A549 (cell line): ENCODE measurements at regions not wholly inside any gene's neighbourhood (a gene's known extent, or its start where the extent isn't known, plus 50 kb on each side); places are given as distances from the start of the nearest gene placed in this dataset.
A peak's percentile ranks its signal among the peaks of the same experiment; 100 is the strongest.

Experiments used
- ATAC-seq, 2 experiments: fragments of 200-7000 bp in 1 of 2; fragments of >200 bp in 1 of 2; cut with Nextera tagmentation in 1 of 2; cut with Tn5 transposase in 1 of 2; 3 replicates each; pipeline versions ENCODE4 v1.8.0 to v1.9.1; 2018 to 2020; ENCODE audit warnings: mild to moderate bottlenecking in 1 of 2, moderate library complexity in 1 of 2
- CTCF ChIA-PET: fragments of 300-600 bp; sonication (Branson Sonifier 250); formaldehyde crosslinking; extraction: SDS; loops from one replicate; lab custom pipeline; 2021; ENCODE audit warnings: antibody characterized with exemption, inconsistent platforms; lab: Yijun Ruan, JAX
- POLR2A ChIA-PET: fragments of 350-600 bp; formaldehyde crosslinking; extraction: SDS; loops from one replicate; lab custom pipeline; 2021; ENCODE audit warnings: antibody characterized with exemption, inconsistent platforms; lab: Yijun Ruan, JAX
- DNase-seq, 2 experiments: peaks; one replicate each; pipeline versions ENCODE4 v3.0.0 to v3.0.0-alpha.2; 2011 to 2016; ENCODE audit warnings: low read depth in 1 of 2, low spot score in 1 of 2
- FAIRE-seq: peaks from 2 replicates; lab custom pipeline; 2011; peaks lifted over from hg19 to GRCh38; lab: Jason Lieb, UNC
- H3K27ac ChIP-seq, 2 experiments: fragments of >200 bp; sonication (Bioruptor Twin); formaldehyde crosslinking; 3 replicates each; pipeline ENCODE4 v1.5.1; 2016 to 2017
- H3K4me1 ChIP-seq: fragments of >200 bp; sonication (Bioruptor Twin); formaldehyde crosslinking; 3 replicates; pipeline ENCODE4 v1.6.1; 2016
- H3K4me2 ChIP-seq: fragments of >200 bp; sonication (Bioruptor Twin); formaldehyde crosslinking; 3 replicates; pipeline ENCODE4 v1.6.1; 2016
- H3K4me3 ChIP-seq: fragments of >200 bp; sonication (Bioruptor Twin); formaldehyde crosslinking; 3 replicates; pipeline ENCODE4 v1.5.1; 2016
- H3K9me3 ChIP-seq: fragments of >200 bp; sonication (Bioruptor Twin); formaldehyde crosslinking; 3 replicates; pipeline ENCODE4 v1.6.1; 2016
- BHLHE40 ChIP-seq: IDR thresholded peaks from 2 replicates; pipeline ENCODE4 v1.6.1; 2012; ENCODE audit warnings: low read depth, low read length, inconsistent platforms
- CBX8 ChIP-seq: fragments of 200-600 bp; sonication (generic); IDR thresholded peaks from 2 replicates; pipeline ENCODE4 v1.6.1; 2016
- CEBPB ChIP-seq, 2 experiments: fragments of >200 bp in 1 of 2; sonication (Bioruptor Twin) in 1 of 2; formaldehyde crosslinking in 1 of 2; IDR thresholded peaks; 2 replicates each; pipeline ENCODE4 v1.6.1; 2012 to 2016
- CHD2 ChIP-seq: fragments of 150-350 bp; IDR thresholded peaks from 2 replicates; pipeline ENCODE4 v1.6.1; 2014; ENCODE audit warnings: low read length; ENCODE audit not compliant: partially characterized antibody
- CTCF ChIP-seq: fragments of >200 bp; sonication (Bioruptor Twin); formaldehyde crosslinking; IDR thresholded peaks from 3 replicates; pipeline ENCODE4 v1.5.1; 2016
- EHMT2 ChIP-seq: fragments of 200-600 bp; sonication (generic); IDR thresholded peaks from 2 replicates; pipeline ENCODE4 v1.6.1; 2016; ENCODE audit warnings: antibody characterized with exemption, low read depth, mild to moderate bottlenecking, moderate library complexity
- EP300 ChIP-seq, 2 experiments: fragments of >200 bp; sonication (Bioruptor Twin); formaldehyde crosslinking; IDR thresholded peaks; 2 replicates in 1 of 2; 3 replicates in 1 of 2; pipeline ENCODE4 v1.6.1; 2016 to 2017
- FOSL2 ChIP-seq, 2 experiments: fragments of 450-650 bp in 1 of 2; fragments of >200 bp in 1 of 2; sonication (Bioruptor Twin) in 1 of 2; formaldehyde crosslinking; IDR thresholded peaks; 2 replicates each; pipeline versions ENCODE4 v1.5.0 to v1.6.1; 2016 to 2020; ENCODE audit warnings: mild to moderate bottlenecking in 1 of 2, moderate library complexity in 1 of 2
- FOXS1 ChIP-seq: fragments of 250-450 bp; sonication (Bioruptor Pico); IDR thresholded peaks from 2 replicates; pipeline ENCODE4 v1.5.0; 2020; ENCODE audit warnings: mild to moderate bottlenecking, moderate library complexity
- HEYL ChIP-seq: fragments of 250-450 bp; sonication (Bioruptor Pico); IDR thresholded peaks from 2 replicates; pipeline ENCODE4 v1.8.0; 2021; ENCODE audit warnings: mild to moderate bottlenecking, moderate library complexity
- JUNB ChIP-seq: fragments of >200 bp; sonication (Bioruptor Twin); formaldehyde crosslinking; IDR thresholded peaks from 2 replicates; pipeline ENCODE4 v1.6.1; 2016
- MAFK ChIP-seq: fragments of 450-650 bp; IDR thresholded peaks from 2 replicates; pipeline ENCODE4 v1.6.1; 2014; ENCODE audit not compliant: partially characterized antibody
- MYC ChIP-seq: IDR thresholded peaks from 2 replicates; pipeline ENCODE4 v1.6.1; 2012; ENCODE audit warnings: mild to moderate bottlenecking, inconsistent platforms, low read length, improper control_type of control experiment, borderline replicate concordance
- NFE2L2 ChIP-seq: fragments of 150-350 bp; conservative IDR thresholded peaks from 2 replicates; pipeline ENCODE4 v1.6.1; 2014; ENCODE audit warnings: low read length
- NPAS2 ChIP-seq: fragments of 250-450 bp; sonication (Bioruptor Pico); IDR thresholded peaks from 2 replicates; pipeline ENCODE4 v1.8.0; 2022; ENCODE audit warnings: mild to moderate bottlenecking, moderate library complexity, borderline replicate concordance
- NR3C1 ChIP-seq: fragments of >200 bp; sonication (Bioruptor Twin); formaldehyde crosslinking; IDR thresholded peaks from 3 replicates; pipeline ENCODE4 v1.6.1; 2017
- PBX3 ChIP-seq: IDR thresholded peaks from 2 replicates; pipeline ENCODE4 v1.6.1; 2012
- POLR2A ChIP-seq: IDR thresholded peaks from 2 replicates; pipeline ENCODE4 v1.6.1; 2012; ENCODE audit warnings: mild to moderate bottlenecking, low read length
- RAD21 ChIP-seq, 2 experiments: fragments of >200 bp in 1 of 2; sonication (Bioruptor Twin) in 1 of 2; formaldehyde crosslinking in 1 of 2; IDR thresholded peaks in 1 of 2; conservative IDR thresholded peaks in 1 of 2; 2 replicates in 1 of 2; 3 replicates in 1 of 2; pipeline ENCODE4 v1.6.1; 2012 to 2018; ENCODE audit warnings: inconsistent platforms in 1 of 2
- REST ChIP-seq: fragments of 200-600 bp; sonication (generic); IDR thresholded peaks from 2 replicates; pipeline ENCODE4 v1.6.1; 2016; ENCODE audit warnings: antibody characterized with exemption, mild to moderate bottlenecking, moderate library complexity
- RNF2 ChIP-seq: fragments of 200-600 bp; sonication (generic); IDR thresholded peaks from 2 replicates; pipeline ENCODE4 v1.6.1; 2016; ENCODE audit warnings: low read depth, mild to moderate bottlenecking, antibody characterized with exemption, moderate library complexity, borderline replicate concordance
- SREBF2 ChIP-seq: fragments of 450-650 bp; IDR thresholded peaks from 2 replicates; pipeline ENCODE4 v1.6.1; 2014; ENCODE audit warnings: mild to moderate bottlenecking, moderate library complexity
- TFCP2L1 ChIP-seq: fragments of 250-450 bp; sonication (Bioruptor Pico); IDR thresholded peaks from 2 replicates; pipeline ENCODE4 v1.5.0; 2021; ENCODE audit warnings: mild to moderate bottlenecking
- ZC3H11A ChIP-seq: fragments of 450-650 bp; IDR thresholded peaks from 2 replicates; pipeline ENCODE4 v1.6.1; 2014; ENCODE audit warnings: antibody characterized with exemption, mild to moderate bottlenecking
- ZFP36 ChIP-seq: fragments of 450-650 bp; IDR thresholded peaks from 2 replicates; pipeline ENCODE4 v1.6.1; 2014; ENCODE audit warnings: borderline replicate concordance; ENCODE audit not compliant: partially characterized antibody
- ZNF302 ChIP-seq: fragments of 250-450 bp; sonication (Bioruptor Pico); IDR thresholded peaks from 2 replicates; pipeline ENCODE4 v1.9.0; 2021; ENCODE audit warnings: inconsistent platforms, mild to moderate bottlenecking, moderate library complexity
- ZSCAN20 ChIP-seq: fragments of 250-450 bp; sonication (Bioruptor Pico); IDR thresholded peaks from 2 replicates; pipeline ENCODE4 v1.8.0; 2022; ENCODE audit warnings: mild to moderate bottlenecking, moderate library complexity
- WGBS: methylation state at CpG from one replicate; pipeline ENCODE4 v1.1.6; 2017; ENCODE audit errors: missing lambda C conversion rate; 5-methylcytosine and 5-hydroxymethylcytosine counted together

GRCh38 chr20:22324505-22324904, 259.9 kb downstream of the FOXA2 start:
- CTCF ChIA-PET, result interaction anchor here (1.2 to 1.9 kb wide), 3 partner anchors 9 to 14 kb away, joined by 4 to 6 read pairs (median 5); no protein-coding TSS in a partner anchor
- POLR2A ChIA-PET, result no interaction called here
- H3K9me3 ChIP-seq, result no peaks in the 10 kb centered on the region
- 72% methylated on average over 2 of the region's 2 CpGs for WGBS
- no peak overlapping the region for H3K4me2 ChIP-seq
- no peak overlapping the region for H3K4me3 ChIP-seq
- no peak for DNase-seq
- H3K4me1 ChIP-seq, result no peaks in the 10 kb centered on the region
- TF ChIP-seq NR3C1, result no peak
- TF ChIP-seq CEBPB (IDR thresholded peaks at IDR 0.05), result no peak
- TF ChIP-seq RNF2, result no peak
- TF ChIP-seq EHMT2, result no peak
- TF ChIP-seq HEYL (CRISPR knock-in tag), result no peak
- no peak for TF ChIP-seq ZC3H11A
- no peak for TF ChIP-seq BHLHE40
- no peak for TF ChIP-seq CHD2
- no peak for TF ChIP-seq FOSL2 (IDR thresholded peaks at IDR 0.05)
- no peak for TF ChIP-seq FOSL2 (CRISPR knock-in tag; IDR thresholded peaks at IDR 0.05)
- TF ChIP-seq NPAS2 (CRISPR knock-in tag), result no peak
- TF ChIP-seq REST, result no peak
- no peak for TF ChIP-seq POLR2A
- TF ChIP-seq RAD21 (conservative IDR thresholded peaks at IDR 0.05 in 1 of 2, IDR thresholded peaks at IDR 0.05 in 1 of 2), result no peak
- TF ChIP-seq SREBF2, result no peak
- TF ChIP-seq ZNF302 (CRISPR knock-in tag), result no peak
- TF ChIP-seq MAFK, result no peak
- TF ChIP-seq PBX3, result no peak
- TF ChIP-seq ZFP36, result no peak
- no peak for TF ChIP-seq FOXS1 (CRISPR knock-in tag)
- no peak for ATAC-seq
- FAIRE-seq, result peak; percentile 54
- no peak overlapping the region for H3K27ac ChIP-seq

- Histone ChIP-seq H3K4me3 (no peak overlapping the region), H3K4me2 (no peak overlapping the region), H3K27ac (no peak overlapping the region), H3K9me3 (no peaks in the 10 kb centered on the region), H3K4me1 (no peaks in the 10 kb centered on the region)
- no peak for FAIRE-seq
- TF ChIP-seq NFE2L2, result no peak
- peak; percentile 78; the same call in 1 of the 2 replicates for TF ChIP-seq CBX8
- WGBS, result 20% methylated on average over 2 of the region's 2 CpGs
- ChIA-PET CTCF (interaction anchor here (1.4 to 1.6 kb wide), 2 partner anchors 12 to 265 kb away, joined by 3 to 5 read pairs; no protein-coding TSS in a partner anchor), POLR2A (no interaction called here)
- no peak for ATAC-seq
- DNase-seq, result no peak
Measured at GRCh38 chr20:22322513-22322912, 261.9 kb downstream of the FOXA2 start.

GRCh38 chr20:22321191-22321590, 263.2 kb downstream of the FOXA2 start:
- no peak for TF ChIP-seq ZFP36
- no peak for TF ChIP-seq MYC
- TF ChIP-seq NR3C1, result no peak
- no peak for TF ChIP-seq MAFK
- TF ChIP-seq ZSCAN20 (CRISPR knock-in tag), result no peak
- TF ChIP-seq EP300 (IDR thresholded peaks at IDR 0.05), result no peak
- TF ChIP-seq TFCP2L1, result no peak
- TF ChIP-seq CTCF, result no peak
- no peak for TF ChIP-seq RAD21 (conservative IDR thresholded peaks at IDR 0.05 in 1 of 2, IDR thresholded peaks at IDR 0.05 in 1 of 2)
- no peak for TF ChIP-seq POLR2A
- no peak for TF ChIP-seq JUNB
- FAIRE-seq, result no peak

More at GRCh38 chr20:22321191-22321590, 263.2 kb downstream of the FOXA2 start:
- POLR2A ChIA-PET, result no interaction called here
- ATAC-seq (no peak), DNase-seq (no peak)
- H3K4me1 ChIP-seq, result no peaks in the 10 kb centered on the region
- no peak overlapping the region for H3K4me2 ChIP-seq
- no peak overlapping the region for H3K27ac ChIP-seq
- WGBS, result 28% methylated on average over 1 of the region's 1 CpG
- CTCF ChIA-PET, result interaction anchor here (1.1 to 1.3 kb wide), 2 partner anchors 13 to 618 kb away, joined by 3 read pairs; no protein-coding TSS in a partner anchor
- no peaks in the 10 kb centered on the region for H3K9me3 ChIP-seq
- H3K4me3 ChIP-seq, result no peak overlapping the region
